Cardiac fibroblast (primary cell): ENCODE measurements at regions not wholly inside any gene's neighbourhood (a gene's known extent, or its start where the extent isn't known, plus 50 kb on each side); places are given as distances from the start of the nearest gene placed in this dataset.
"Not testable (repeated sequence)": the region's sequence is repeated elsewhere in the genome, so short reads cannot be mapped to it uniquely, and the experiment has no call there.

Source experiments
- DNase-seq, 2 donors: peaks; one replicate each; pipeline versions ENCODE4 v3.0.0 to v3.0.0-alpha.2; 2010; ENCODE audit warnings: low read depth in 2 of 2
- H3K4me3 ChIP-seq, 2 donors: replicated peaks in 1 of 2; 1 replicate in 1 of 2; 2 replicates in 1 of 2; pipeline ENCODE4 v1.5.1; 2011; ENCODE audit warnings: low read depth in 2 of 2, low read length in 2 of 2, mild to moderate bottlenecking in 2 of 2, moderate library complexity in 1 of 2
- CTCF ChIP-seq: IDR thresholded peaks from one replicate; pipeline ENCODE4 v1.5.1; 2011; ENCODE audit warnings: low read depth, mild to moderate bottlenecking, low read length, inconsistent platforms

GRCh38 chr10:81439445-81439844 lies 435.5 kb upstream of the NRG3 start:
- no peak overlapping the region for H3K4me3 ChIP-seq
- TF ChIP-seq CTCF, result no peak
- DNase-seq, result no peak

- H3K4me3 ChIP-seq, result not testable (repeated sequence)
Measured at GRCh38 chr10:81441624-81442023, 433.4 kb upstream of the NRG3 start.

GRCh38 chr10:81444242-81444929 lies 430.6 kb upstream of the NRG3 start:
- no peak for DNase-seq
- TF ChIP-seq CTCF, result no peak
- H3K4me3 ChIP-seq, result no peak overlapping the region

More at GRCh38 chr10:81441624-81442023, 433.4 kb upstream of the NRG3 start:
- DNase-seq, result not testable (repeated sequence)

- no peak for TF ChIP-seq CTCF
- no peak for DNase-seq
- no peak overlapping the region for H3K4me3 ChIP-seq
Measured at GRCh38 chr10:81450651-81451050, 424.3 kb upstream of the NRG3 start.

GRCh38 chr10:81472927-81473470 lies 402.0 kb upstream of the NRG3 start:
- no peak overlapping the region for H3K4me3 ChIP-seq
- DNase-seq, result no peak
- TF ChIP-seq CTCF, result no peak

GRCh38 chr10:81473755-81474154 lies 401.2 kb upstream of the NRG3 start:
- no peak for TF ChIP-seq CTCF

GRCh38 chr10:81479316-81479715 lies 395.7 kb upstream of the NRG3 start:
- DNase-seq, result no peak
- H3K4me3 ChIP-seq, result no peak overlapping the region
- no peak for TF ChIP-seq CTCF

More at GRCh38 chr10:81473755-81474154, 401.2 kb upstream of the NRG3 start:
- DNase-seq, result no peak
- H3K4me3 ChIP-seq, result no peak overlapping the region
